OCI-LY3 (cell line): ENCODE measurements at regions not wholly inside any gene's neighbourhood (a gene's known extent, or its start where the extent isn't known, plus 50 kb on each side); places are given as distances from the start of the nearest gene placed in this dataset.

Experiments used
- CTCF ChIP-seq: fragments of 200-600, 300-600 bp; sonication (generic); IDR thresholded peaks from 2 replicates; pipeline ENCODE4 v1.5.1; 2014; ENCODE audit warnings: antibody characterized with exemption, low read length, low read depth
- EZH2phosphoT487 ChIP-seq: fragments of 200-600 bp; shearing (Covaris generic); IDR thresholded peaks from 2 replicates; pipeline ENCODE4 v1.6.1; 2018; ENCODE audit warnings: antibody characterized with exemption, mixed run types, low read depth

- TF ChIP-seq CTCF (no peak), EZH2phosphoT487 (no peak)
Measured at GRCh38 chrX:40165861-40166260, 68.1 kb upstream of the BCOR start.
